Neural cell (in vitro differentiated cells): ENCODE measurements at regions not wholly inside any gene's neighbourhood (a gene's known extent, or its start where the extent isn't known, plus 50 kb on each side); places are given as distances from the start of the nearest gene placed in this dataset.

Source experiments
- H2AFZ ChIP-seq: fragments of 200-600, 300-800 bp; sonication (generic), shearing (Covaris generic); 2 replicates; pipeline ENCODE4 v1.6.0; 2014; ENCODE audit warnings: low read depth, mild to moderate bottlenecking, antibody characterized with exemption, low read length, moderate library complexity
- H3F3A ChIP-seq: fragments of 200-600 bp; shearing (Covaris generic); 2 replicates; pipeline ENCODE4 v1.6.1; 2016; ENCODE audit warnings: mild to moderate bottlenecking, moderate library complexity, mixed read lengths, antibody characterized with exemption, low read length; ENCODE audit not compliant: insufficient read depth, poor library complexity, severe bottlenecking
- H3K27ac ChIP-seq: fragments of 200-600, 300-800 bp; sonication (generic), shearing (Covaris generic); 2 replicates; pipeline ENCODE4 v1.5.1; 2014; ENCODE audit warnings: mild to moderate bottlenecking, low read length, moderate library complexity
- H3K27me3 ChIP-seq: fragments of 300-800, 200-600 bp; sonication (generic), shearing (Covaris generic); 2 replicates; pipeline ENCODE4 v1.6.0; 2014; ENCODE audit warnings: mild to moderate bottlenecking, low read depth, low read length, moderate library complexity; ENCODE audit not compliant: insufficient read depth
- H3K36me3 ChIP-seq: fragments of 300-800, 200-600 bp; sonication (generic), shearing (Covaris generic); 2 replicates; pipeline ENCODE4 v1.5.1; 2014; ENCODE audit warnings: mild to moderate bottlenecking, antibody characterized with exemption, low read length, moderate library complexity; ENCODE audit not compliant: insufficient read depth
- H3K4me2 ChIP-seq: fragments of 300-800, 200-600 bp; sonication (generic), shearing (Covaris generic); 2 replicates; pipeline ENCODE4 v1.6.0; 2014; ENCODE audit warnings: mild to moderate bottlenecking, low read length
- H3K4me3 ChIP-seq: fragments of 300-800, 200-600 bp; sonication (generic), shearing (Covaris generic); 2 replicates; pipeline ENCODE4 v1.5.1; 2014; ENCODE audit warnings: mild to moderate bottlenecking, low read length, moderate library complexity
- H3K79me2 ChIP-seq: fragments of 200-600 bp; shearing (Covaris generic); replicated peaks from 2 replicates; pipeline ENCODE4 v1.6.0; 2014; ENCODE audit warnings: mild to moderate bottlenecking, low read length, moderate library complexity; ENCODE audit not compliant: insufficient read depth
- H3K9ac ChIP-seq: fragments of 300-800, 200-600 bp; sonication (generic), shearing (Covaris generic); 2 replicates; pipeline ENCODE4 v1.6.1; 2016; ENCODE audit warnings: mild to moderate bottlenecking, low read length, mixed read lengths
- H3K9me2 ChIP-seq: fragments of 200-600 bp; shearing (Covaris generic); 2 replicates; pipeline ENCODE4 v1.6.1; 2016; ENCODE audit warnings: mild to moderate bottlenecking, low read length, mixed read lengths; ENCODE audit not compliant: insufficient read depth
- H3K9me3 ChIP-seq: fragments of 200-600, 300-800 bp; sonication (generic), shearing (Covaris generic); 2 replicates; pipeline ENCODE4 v1.6.1; 2016; ENCODE audit warnings: mild to moderate bottlenecking, mixed run types, low read length, moderate library complexity, mixed read lengths
- H4K20me1 ChIP-seq: fragments of 200-600 bp; shearing (Covaris generic); 2 replicates; pipeline ENCODE4 v1.6.1; 2016; ENCODE audit warnings: mild to moderate bottlenecking, mixed run types; ENCODE audit not compliant: insufficient read depth
- CTCF ChIP-seq: fragments of 450-650 bp; IDR thresholded peaks from 2 replicates; pipeline ENCODE4 v1.5.1; 2014; ENCODE audit warnings: antibody characterized with exemption, mild to moderate bottlenecking, moderate library complexity; ENCODE audit not compliant: poor library complexity, severe bottlenecking
- EP300 ChIP-seq: fragments of 450-650 bp; conservative IDR thresholded peaks from 2 replicates; pipeline ENCODE4 v1.6.1; 2014; ENCODE audit warnings: antibody characterized with exemption, mild to moderate bottlenecking, moderate library complexity; ENCODE audit not compliant: poor library complexity, severe bottlenecking
- EZH2 ChIP-seq: fragments of 200-600, 300-800 bp; shearing (Covaris generic), sonication (generic); IDR thresholded peaks from 2 replicates; pipeline ENCODE4 v1.6.1; 2014; ENCODE audit warnings: antibody characterized with exemption, low read length, borderline replicate concordance, mild to moderate bottlenecking; ENCODE audit not compliant: insufficient read depth, poor library complexity, severe bottlenecking
- MXI1 ChIP-seq: fragments of 450-650 bp; conservative IDR thresholded peaks from 2 replicates; pipeline ENCODE4 v1.6.1; 2014; ENCODE audit warnings: antibody characterized with exemption, mild to moderate bottlenecking; ENCODE audit not compliant: poor library complexity, severe bottlenecking
- POLR2AphosphoS5 ChIP-seq: IDR thresholded peaks from 2 replicates; pipeline ENCODE4 v1.6.1; 2012
- RAD21 ChIP-seq: fragments of 450-650 bp; conservative IDR thresholded peaks from 2 replicates; pipeline ENCODE4 v1.6.1; 2014; ENCODE audit warnings: antibody characterized with exemption, mild to moderate bottlenecking, moderate library complexity
- REST ChIP-seq: IDR thresholded peaks from 2 replicates; pipeline ENCODE4 v1.6.1; 2012; ENCODE audit warnings: borderline replicate concordance
- SMC3 ChIP-seq: fragments of 450-650 bp; conservative IDR thresholded peaks from 2 replicates; pipeline ENCODE4 v1.6.1; 2014; ENCODE audit warnings: antibody characterized with exemption, mild to moderate bottlenecking, moderate library complexity; ENCODE audit not compliant: poor library complexity
- TAF1 ChIP-seq: IDR thresholded peaks from 2 replicates; pipeline ENCODE4 v1.6.1; 2012; ENCODE audit warnings: low read depth

- no peak overlapping the region for H2AFZ ChIP-seq
- no peak overlapping the region for H3K4me2 ChIP-seq
- H3K9me2 ChIP-seq = no peaks in the 10 kb centered on the region
- H3K36me3 ChIP-seq = no peaks in the 10 kb centered on the region
- H3F3A ChIP-seq = no peaks in the 10 kb centered on the region
- H4K20me1 ChIP-seq = no peaks in the 10 kb centered on the region
- TF ChIP-seq EZH2 (no peak), MXI1 (no peak), EP300 (no peak), TAF1 (no peak), SMC3 (no peak), CTCF (no peak), RAD21 (no peak), REST (no peak), POLR2AphosphoS5 (no peak)
- no peaks in the 10 kb centered on the region for H3K9me3 ChIP-seq
- no peak overlapping the region for H3K27ac ChIP-seq
- H3K79me2 ChIP-seq = no peaks in the 10 kb centered on the region
- no peak overlapping the region for H3K4me3 ChIP-seq
- H3K27me3 ChIP-seq = no peaks in the 10 kb centered on the region
- H3K9ac ChIP-seq = no peak overlapping the region
Observed at GRCh38 chr20:7136886-7137285, 369.4 kb downstream of the BMP2 start.

GRCh38 chr20:7137395-7138151, 370.1 kb downstream of the BMP2 start:
- Histone ChIP-seq H3F3A (no peaks in the 10 kb centered on the region), H3K9me2 (no peaks in the 10 kb centered on the region)

More at GRCh38 chr20:7137395-7138151, 370.1 kb downstream of the BMP2 start:
- H3K9ac ChIP-seq = no peak overlapping the region
- H2AFZ ChIP-seq = no peak overlapping the region
- no peaks in the 10 kb centered on the region for H3K9me3 ChIP-seq
- no peaks in the 10 kb centered on the region for H3K27me3 ChIP-seq
- no peaks in the 10 kb centered on the region for H4K20me1 ChIP-seq
- no peak overlapping the region for H3K4me2 ChIP-seq
- H3K4me3 ChIP-seq = no peak overlapping the region
- no peaks in the 10 kb centered on the region for H3K79me2 ChIP-seq
- H3K27ac ChIP-seq = no peak overlapping the region
- TF ChIP-seq REST (no peak), CTCF (no peak), MXI1 (no peak), EP300 (no peak), SMC3 (no peak), EZH2 (no peak), POLR2AphosphoS5 (no peak), TAF1 (no peak), RAD21 (no peak)
- H3K36me3 ChIP-seq = no peaks in the 10 kb centered on the region
